ENCODE measurements at regions not wholly inside any gene's neighbourhood (a gene's known extent, or its start where the extent isn't known, plus 50 kb on each side); places are given as distances from the start of the nearest gene placed in this dataset.

GRCh38 chr15:49758856-49759255, 138.0 kb downstream of the DTWD1 start:
- H3K4me3 ChIP-seq (replicated peaks in 1 of 3; ENCODE audit: low read depth in 2 of 3, low read length in 3 of 3), result no peak overlapping the region
- peaks cover 6 to 20% of the 10 kb centered on the region in 2 donors for H3K9me3 ChIP-seq (replicated peaks in 1 of 2; ENCODE audit: control insufficient read depth in 1 of 2, insufficient read depth in 1 of 2, low read length in 2 of 2)
- DNase-seq, result no peak
- H2AFZ ChIP-seq (ENCODE audit: insufficient read depth, low read depth, low read length, poor library complexity, severe bottlenecking), result no peak overlapping the region
- H3K4me2 ChIP-seq (replicated peaks; ENCODE audit: extremely low read depth, low read length, poor library complexity, severe bottlenecking), result no peak overlapping the region
- intact Hi-C loops (cut with micrococcal nuclease), result no loop called here
- no peak for TF ChIP-seq CTCF (IDR thresholded peaks at IDR 0.05)
- H4K20me1 ChIP-seq (ENCODE audit: insufficient read depth, low read length), result no peaks in the 10 kb centered on the region
- Mint-ChIP-seq H3K4me3 (no peak overlapping the region), H3K36me3 (peaks cover 0 to 2% of the 10 kb centered on the region in 2 donors), H3K27me3 (ENCODE audit: low read depth in 3 of 3) (peaks cover 0 to 1% (median 0%) of the 10 kb centered on the region in 3 donors), H3K27ac (no peak overlapping the region), H3K9me3 (peaks cover 15 to 35% (median 23%) of the 10 kb centered on the region in 7 donors), H3K4me1 (peaks cover 6% of the 10 kb centered on the region)
- no peaks in the 10 kb centered on the region for H3K27me3 ChIP-seq (ENCODE audit: control insufficient read depth in 2 of 2, insufficient read depth in 2 of 2, low read length in 2 of 2)
- H3K27ac ChIP-seq (ENCODE audit: low read depth in 1 of 2, low read length in 2 of 2), result no peak overlapping the region
- no peak overlapping the region for H3K9ac ChIP-seq (ENCODE audit: insufficient read depth, low read length, poor library complexity, severe bottlenecking)
- no peaks in the 10 kb centered on the region for H3K4me1 ChIP-seq (ENCODE audit: control insufficient read depth in 1 of 2, insufficient read depth in 2 of 2, low read length in 2 of 2)
- no peaks in the 10 kb centered on the region for H3K79me2 ChIP-seq (ENCODE audit: insufficient read depth, low read length)
- H3K36me3 ChIP-seq (replicated peaks in 1 of 2; ENCODE audit: control insufficient read depth in 1 of 2, insufficient read depth in 2 of 2, low read length in 2 of 2), result no peaks in the 10 kb centered on the region
- no CpG with 5 or more reads among the region's 2 CpGs for WGBS (ENCODE audit: insufficient coverage)

- H3K9me3 ChIP-seq (replicated peaks in 1 of 2; ENCODE audit: control insufficient read depth in 1 of 2, insufficient read depth in 1 of 2, low read length in 2 of 2), result peaks cover 6 to 32% of the 10 kb centered on the region in 2 donors
- peaks cover 0 to 1% (median 0%) of the 10 kb centered on the region in 3 donors for H3K27me3 Mint-ChIP-seq (ENCODE audit: low read depth in 3 of 3)
- intact Hi-C loops (cut with micrococcal nuclease), result no loop called here
- WGBS (ENCODE audit: insufficient coverage), result no CpG with 5 or more reads among the region's 1 CpG
- no peaks in the 10 kb centered on the region for H3K4me1 ChIP-seq (ENCODE audit: control insufficient read depth in 1 of 2, insufficient read depth in 2 of 2, low read length in 2 of 2)
- H4K20me1 ChIP-seq (ENCODE audit: insufficient read depth, low read length), result no peaks in the 10 kb centered on the region
- no peak for DNase-seq
- H3K4me1 Mint-ChIP-seq, result no peaks in the 10 kb centered on the region
- peaks cover 19 to 46% (median 35%) of the 10 kb centered on the region in 7 donors for H3K9me3 Mint-ChIP-seq
- no peak overlapping the region for H3K4me3 ChIP-seq (replicated peaks in 1 of 3; ENCODE audit: low read depth in 2 of 3, low read length in 3 of 3)
- H3K4me3 Mint-ChIP-seq, result no peak overlapping the region
- no peak overlapping the region for H2AFZ ChIP-seq (ENCODE audit: insufficient read depth, low read depth, low read length, poor library complexity, severe bottlenecking)
- no peaks in the 10 kb centered on the region for H3K27me3 ChIP-seq (ENCODE audit: control insufficient read depth in 2 of 2, insufficient read depth in 2 of 2, low read length in 2 of 2)
- H3K36me3 ChIP-seq (replicated peaks in 1 of 2; ENCODE audit: control insufficient read depth in 1 of 2, insufficient read depth in 2 of 2, low read length in 2 of 2), result no peaks in the 10 kb centered on the region
- TF ChIP-seq CTCF (IDR thresholded peaks at IDR 0.05), result no peak
- peaks cover 0 to 5% of the 10 kb centered on the region in 2 donors for H3K36me3 Mint-ChIP-seq
- no peak overlapping the region for H3K4me2 ChIP-seq (replicated peaks; ENCODE audit: extremely low read depth, low read length, poor library complexity, severe bottlenecking)
- H3K79me2 ChIP-seq (ENCODE audit: insufficient read depth, low read length), result no peaks in the 10 kb centered on the region
- no peak overlapping the region for H3K27ac Mint-ChIP-seq
- H3K9ac ChIP-seq (ENCODE audit: insufficient read depth, low read length, poor library complexity, severe bottlenecking), result no peak overlapping the region
- H3K27ac ChIP-seq (ENCODE audit: low read depth in 1 of 2, low read length in 2 of 2), result no peak overlapping the region
These were observed 139.9 kb downstream of the DTWD1 start for GRCh38 chr15:49760749-49761148.

Measured in CD14-positive monocyte (primary cell).